H1 (cell line): ENCODE measurements at regions not wholly inside any gene's neighbourhood (a gene's known extent, or its start where the extent isn't known, plus 50 kb on each side); places are given as distances from the start of the nearest gene placed in this dataset.

ENCODE experiments used
- CTCF ChIA-PET: fragments of 300-600 bp; sonication (Branson Sonifier 250); formaldehyde crosslinking; loops from one replicate; lab custom pipeline; 2021; ENCODE audit not compliant: partially characterized antibody; lab: Charles Lee
- POLR2A ChIA-PET: fragments of 300-600 bp; sonication (Branson Sonifier 250); formaldehyde crosslinking; loops from one replicate; lab custom pipeline; 2021; ENCODE audit warnings: inconsistent platforms; ENCODE audit not compliant: partially characterized antibody; lab: Charles Lee
- DNase-seq, 2 experiments: peaks; one replicate each; pipeline versions ENCODE4 v3.0.0 to v3.0.0-alpha.2; 2010 to 2022; ENCODE audit warnings: low spot score in 2 of 2, low read depth in 1 of 2, mixed read lengths in 1 of 2
- FAIRE-seq: peaks from 2 replicates; lab custom pipeline; 2011; peaks lifted over from hg19 to GRCh38; lab: Jason Lieb, UNC
- H2AFZ ChIP-seq: 2 replicates; pipeline ENCODE4 v1.8.1; 2012; ENCODE audit warnings: low read length, inconsistent platforms
- H2AK5ac ChIP-seq: 2 replicates; pipeline ENCODE4 v1.6.1; 2013; ENCODE audit warnings: low read depth, low read length
- H2BK120ac ChIP-seq: replicated peaks from 2 replicates; pipeline ENCODE3; 2013; ENCODE audit warnings: low read depth, low read length, inconsistent platforms
- H2BK12ac ChIP-seq: 2 replicates; pipeline ENCODE4 v1.6.1; 2013; ENCODE audit warnings: low read depth, low read length
- H2BK15ac ChIP-seq: 2 replicates; pipeline ENCODE4 v1.6.1; 2013; ENCODE audit warnings: low read length
- H2BK20ac ChIP-seq: 2 replicates; pipeline ENCODE4 v1.6.1; 2013; ENCODE audit warnings: low read length
- H2BK5ac ChIP-seq: 2 replicates; pipeline ENCODE4 v1.6.1; 2013; ENCODE audit warnings: low read depth, low read length
- H3K14ac ChIP-seq: 2 replicates; pipeline ENCODE4 v1.6.1; 2013; ENCODE audit warnings: inconsistent platforms; ENCODE audit not compliant: insufficient read length
- H3K18ac ChIP-seq: 2 replicates; pipeline ENCODE4 v1.6.1; 2013; ENCODE audit warnings: low read length; ENCODE audit errors: extremely low read depth
- H3K23ac ChIP-seq: 2 replicates; pipeline ENCODE4 v1.6.1; 2013; ENCODE audit warnings: inconsistent platforms; ENCODE audit not compliant: insufficient read length
- H3K23me2 ChIP-seq: 2 replicates; pipeline ENCODE4 v1.6.1; 2013; ENCODE audit warnings: low read depth, low read length
- H3K27ac ChIP-seq: 2 replicates; pipeline ENCODE4 v1.6.1; 2011; ENCODE audit warnings: low read depth, low read length, inconsistent platforms
- H3K27me3 ChIP-seq, 4 experiments: replicated peaks in 1 of 4; 1 replicate in 1 of 4; 2 replicates in 3 of 4; pipeline versions ENCODE4 v1.6.1 to v1.8.1; 2011 to 2013; ENCODE audit warnings: low read length in 3 of 4, mild to moderate bottlenecking in 3 of 4, inconsistent platforms in 2 of 4, mixed read lengths in 2 of 4, moderate library complexity in 1 of 4; ENCODE audit not compliant: control insufficient read depth in 3 of 4, insufficient read depth in 3 of 4; ENCODE audit errors: extremely low read depth in 1 of 4
- H3K36me3 ChIP-seq, 4 experiments: 2 replicates each; pipeline versions ENCODE4 v1.6.1 to v1.8.1; 2011 to 2013; ENCODE audit warnings: mild to moderate bottlenecking in 4 of 4, low read length in 3 of 4, moderate library complexity in 2 of 4, control low read depth in 1 of 4, inconsistent platforms in 1 of 4; ENCODE audit not compliant: insufficient read depth in 4 of 4, control insufficient read depth in 2 of 4
- H3K4ac ChIP-seq: replicated peaks from 2 replicates; pipeline ENCODE3; 2013; ENCODE audit warnings: low read length, low read depth, mixed read lengths, inconsistent platforms; ENCODE audit not compliant: insufficient read length
- H3K4me1 ChIP-seq, 4 experiments: replicated peaks in 1 of 4; 1 replicate in 1 of 4; 2 replicates in 3 of 4; pipeline versions ENCODE4 v1.6.1 to v1.8.1; 2011 to 2013; ENCODE audit warnings: low read length in 3 of 4, inconsistent platforms in 2 of 4, mixed read lengths in 1 of 4; ENCODE audit not compliant: insufficient read depth in 4 of 4, control insufficient read depth in 3 of 4
- H3K4me2 ChIP-seq, 2 experiments: 2 replicates each; pipeline versions ENCODE4 v1.6.1 to v1.8.1; 2011 to 2013; ENCODE audit warnings: low read depth in 2 of 2, low read length in 2 of 2, control low read depth in 1 of 2, inconsistent platforms in 1 of 2, mild to moderate bottlenecking in 1 of 2; ENCODE audit not compliant: insufficient read depth in 1 of 2
- H3K4me3 ChIP-seq, 4 experiments: fragments of 200-600, 300-600 bp in 1 of 4; sonication (generic), shearing (Covaris generic), sonication (Bioruptor Twin) in 1 of 4; 2 replicates each; pipeline versions ENCODE4 v1.5.1 to v1.8.1; 2011 to 2016; ENCODE audit warnings: low read length in 4 of 4, low read depth in 3 of 4, control low read depth in 2 of 4, inconsistent platforms in 2 of 4, mild to moderate bottlenecking in 2 of 4, mixed read lengths in 1 of 4, moderate library complexity in 1 of 4; ENCODE audit not compliant: insufficient read depth in 2 of 4; ENCODE audit errors: extremely low read depth in 1 of 4
- H3K56ac ChIP-seq: replicated peaks from 2 replicates; pipeline ENCODE3; 2013; ENCODE audit warnings: low read depth, mild to moderate bottlenecking, mixed read lengths, low read length, inconsistent platforms; ENCODE audit not compliant: insufficient read length
- H3K79me1 ChIP-seq: 2 replicates; pipeline ENCODE4 v1.6.1; 2013; ENCODE audit warnings: low read depth, low read length, control low read depth
- H3K79me2 ChIP-seq, 2 experiments: 2 replicates each; pipeline versions ENCODE4 v1.6.1 to v1.8.1; 2012 to 2013; ENCODE audit warnings: low read length in 2 of 2, mild to moderate bottlenecking in 2 of 2, inconsistent platforms in 1 of 2; ENCODE audit not compliant: insufficient read depth in 2 of 2, control insufficient read depth in 1 of 2
- H3K9ac ChIP-seq, 4 experiments: replicated peaks in 1 of 4; 1 replicate in 1 of 4; 2 replicates in 3 of 4; pipeline versions ENCODE4 v1.6.1 to v1.8.1; 2011 to 2013; ENCODE audit warnings: low read depth in 3 of 4, low read length in 3 of 4, control low read depth in 2 of 4, mild to moderate bottlenecking in 2 of 4, moderate library complexity in 2 of 4, inconsistent platforms in 1 of 4; ENCODE audit errors: extremely low read depth in 1 of 4
- H3K9me3 ChIP-seq, 2 experiments: 2 replicates each; pipeline versions ENCODE4 v1.6.1 to v1.8.1; 2012 to 2013; ENCODE audit warnings: mild to moderate bottlenecking in 2 of 2, moderate library complexity in 2 of 2, control low read depth in 1 of 2, inconsistent platforms in 1 of 2, low read depth in 1 of 2, low read length in 1 of 2, mixed read lengths in 1 of 2; ENCODE audit not compliant: insufficient read depth in 2 of 2
- H4K20me1 ChIP-seq, 2 experiments: replicated peaks in 1 of 2; 2 replicates each; pipeline versions ENCODE3 to v1.8.1; 2011 to 2013; ENCODE audit warnings: inconsistent platforms in 2 of 2, low read length in 2 of 2, mild to moderate bottlenecking in 1 of 2; ENCODE audit not compliant: insufficient read depth in 2 of 2, control insufficient read depth in 1 of 2
- H4K5ac ChIP-seq: 2 replicates; pipeline ENCODE4 v1.6.1; 2013; ENCODE audit warnings: low read length, low read depth, mixed read lengths, inconsistent platforms; ENCODE audit not compliant: insufficient read length
- H4K8ac ChIP-seq: 2 replicates; pipeline ENCODE4 v1.8.0; 2013; ENCODE audit warnings: mild to moderate bottlenecking, moderate library complexity, low read length, inconsistent platforms; ENCODE audit not compliant: insufficient read depth; ENCODE audit errors: extremely low read depth
- H4K91ac ChIP-seq: replicated peaks from 2 replicates; pipeline ENCODE3; 2013; ENCODE audit warnings: low read length, mixed read lengths, inconsistent platforms; ENCODE audit not compliant: insufficient read length
- BRCA1 ChIP-seq: IDR thresholded peaks from 2 replicates; pipeline ENCODE4 v1.6.1; 2012; ENCODE audit warnings: low read depth, low read length, improper control_type of control experiment
- GTF2F1 ChIP-seq: IDR thresholded peaks from 2 replicates; pipeline ENCODE4 v1.6.1; 2012; ENCODE audit warnings: low read depth, low read length, improper control_type of control experiment, borderline replicate concordance
- KDM1A ChIP-seq: fragments of 200-600, 300-600 bp; sonication (generic); IDR thresholded peaks from 2 replicates; pipeline ENCODE4 v1.7.1; 2016; ENCODE audit warnings: mild to moderate bottlenecking, low read length, borderline replicate concordance
- KDM5A ChIP-seq: fragments of 200-600 bp; IDR thresholded peaks from 2 replicates; pipeline ENCODE4 v1.7.1; 2012; ENCODE audit warnings: mild to moderate bottlenecking, low read length, inconsistent platforms, mixed read lengths
- MAFK ChIP-seq: IDR thresholded peaks from 2 replicates; pipeline ENCODE4 v1.6.1; 2012; ENCODE audit warnings: low read depth, mild to moderate bottlenecking, improper control_type of control experiment, low read length
- SP2 ChIP-seq: IDR thresholded peaks from 2 replicates; pipeline ENCODE4 v1.6.1; 2012; ENCODE audit warnings: mild to moderate bottlenecking, low read length, inconsistent platforms
- WGBS, 2 experiments: shearing (Covaris generic) in 1 of 2; methylation state at CpG; one replicate each; pipeline versions ENCODE4 v1.1.6 to v1.1.7; 2013 to 2015; ENCODE audit warnings: low lambda C conversion rate in 2 of 2, mixed read lengths in 2 of 2, inconsistent platforms in 1 of 2, low coverage in 1 of 2, missing lambda C conversion rate in 1 of 2; ENCODE audit not compliant: insufficient replicate concordance in 2 of 2, insufficient coverage in 1 of 2, insufficient read length in 1 of 2; ENCODE audit errors: extremely low coverage in 1 of 2, missing lambda C conversion rate in 1 of 2; 5-methylcytosine and 5-hydroxymethylcytosine counted together

DNA sequence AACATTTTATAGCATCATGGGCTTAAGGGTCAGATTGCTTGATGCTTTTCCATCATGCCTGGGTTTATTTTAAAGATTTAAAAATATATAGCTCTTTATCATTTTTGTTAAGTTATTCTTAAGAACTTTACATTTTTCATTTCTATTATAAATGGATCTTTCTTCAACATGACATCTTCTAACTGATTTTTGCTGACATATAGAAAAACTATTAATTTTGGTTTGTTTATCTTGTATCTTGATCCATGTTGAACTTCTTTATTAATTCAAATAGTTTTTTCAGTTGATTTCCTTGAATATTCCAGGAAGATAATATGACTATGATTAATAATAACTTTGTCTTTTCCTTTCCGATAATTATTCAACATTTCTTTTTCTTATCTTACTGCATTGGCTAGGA is 237.9 kb upstream of the CLINT1 start:
- CTCF ChIA-PET: interaction anchor here (0.6 to 2.7 kb wide), 2 partner anchors 22 to 679 kb away, joined by 3 to 10 read pairs; no protein-coding TSS in a partner anchor

More for the DNA sequence above, 237.9 kb upstream of the CLINT1 start:
- Histone ChIP-seq H2AFZ (no peak overlapping the region), H3K23ac (no peak overlapping the region), H2BK120ac (no peak overlapping the region), H3K79me1 (peaks cover 2% of the 10 kb centered on the region; the same call in 1 of the 2 replicates), H2AK5ac (no peak overlapping the region), H2BK5ac (no peak overlapping the region), H3K9ac (no peak overlapping the region), H3K18ac (no peak overlapping the region), H2BK20ac (no peak overlapping the region), H3K79me2 (no peaks in the 10 kb centered on the region), H3K4me1 (no peaks in the 10 kb centered on the region), H3K14ac (no peak overlapping the region), H3K27ac (no peak overlapping the region), H4K20me1 (no peaks in the 10 kb centered on the region), H3K4me3 (no peak overlapping the region), H3K27me3 (no peaks in the 10 kb centered on the region), H3K36me3 (no peaks in the 10 kb centered on the region), H3K4me2 (no peak overlapping the region), H3K9me3 (no peaks in the 10 kb centered on the region), H3K23me2 (peaks cover 3% of the 10 kb centered on the region; the same call in 1 of the 2 replicates), H3K56ac (no peak overlapping the region), H3K4ac (no peak overlapping the region), H4K91ac (no peak overlapping the region), H4K5ac (no peak overlapping the region), H2BK15ac (no peak overlapping the region), H4K8ac (no peak overlapping the region), H2BK12ac (no peak overlapping the region)
- POLR2A ChIA-PET: no interaction called here
- no peak for FAIRE-seq
- no peak for DNase-seq
- no peak for TF ChIP-seq SP2
- no peak for TF ChIP-seq KDM1A
- TF ChIP-seq GTF2F1: no peak
- no peak for TF ChIP-seq KDM5A
- TF ChIP-seq MAFK: no peak; the same call in 1 of the 2 replicates
- no peak for TF ChIP-seq BRCA1
- WGBS, 2 experiments: 93% methylated on average over 1 of the region's 1 CpG; no CpG with 5 or more reads in 1 of the 2 experiments
